ENCODE measurements at regions not wholly inside any gene's neighbourhood (a gene's known extent, or its start where the extent isn't known, plus 50 kb on each side); places are given as distances from the start of the nearest gene placed in this dataset.

GRCh38 chr1:181424786-181425403 is 58.4 kb upstream of the CACNA1E start (continued):
- TF ChIP-seq TCF7L2 (IDR thresholded peaks at IDR 0.05; ENCODE audit: borderline replicate concordance, extremely low read depth, insufficient read depth, insufficient read length) (no peak), MAX (IDR thresholded peaks at IDR 0.05) (no peak), JUND (IDR thresholded peaks at IDR 0.05) (no peak)

GRCh38 chr1:181425566-181425965 is 57.8 kb upstream of the CACNA1E start:
- CTCF ChIA-PET, result interaction anchor here (0.6 to 1.3 kb wide), 13 partner anchors 8 to 544 kb away, joined by 3 to 46 read pairs (median 4); no protein-coding TSS in a partner anchor
- H3K27me3 ChIP-seq (ENCODE audit: insufficient read depth, low read length), result no peaks in the 10 kb centered on the region; the same call in 1 of the 2 replicates
- RAD21 ChIA-PET (ENCODE audit: low non-redundant PET in 1 of 2, low total read pairs in 2 of 2, uncharacterized antibody in 2 of 2, unreplicated experiment in 2 of 2), result interaction anchor here (0.7 to 1.3 kb wide), 5 partner anchors 42 to 236 kb away, joined by 3 to 9 read pairs (median 5); no protein-coding TSS in a partner anchor
- no peaks in the 10 kb centered on the region for H3K36me3 ChIP-seq (ENCODE audit: control insufficient read depth in 1 of 2, insufficient read depth in 2 of 2, low read length in 2 of 2)
- no peaks in the 10 kb centered on the region for H4K20me1 ChIP-seq (ENCODE audit: insufficient read depth)
- DNase-seq (ENCODE audit: low read depth, low spot score) (no peak), ATAC-seq (no peak)
- no peak overlapping the region for H3K4me2 ChIP-seq (ENCODE audit: low read length)
- no TSS peak for BruUV-seq (replicated peaks)
- POLR2A ChIA-PET, result no interaction called here
- intact Hi-C loops (cut with micrococcal nuclease), result loop anchor here (1.0 to 10.0 kb wide), 4 partner anchors 193 to 911 kb away; no protein-coding TSS in a partner anchor
- H3K27ac ChIP-seq (ENCODE audit: low read depth, low read length), result no peak overlapping the region
- no peak overlapping the region for H2AFZ ChIP-seq (ENCODE audit: low read depth, low read length, poor library complexity, severe bottlenecking)
- no peaks in the 10 kb centered on the region for H3K9me3 ChIP-seq (ENCODE audit: control insufficient read depth in 1 of 2, insufficient read depth in 1 of 2, low read depth in 1 of 2, low read length in 2 of 2)
- H3K9me2 ChIP-seq (ENCODE audit: insufficient read depth), result no peaks in the 10 kb centered on the region
- H3K9ac ChIP-seq (ENCODE audit: low read length), result no peak overlapping the region
- peaks cover 0 to 4% of the 10 kb centered on the region in 2 experiments; a peak in 1 of 4 replicates for H3K4me1 ChIP-seq (ENCODE audit: control insufficient read depth in 1 of 2, insufficient read depth in 2 of 2, low read length in 2 of 2)
- H3K79me2 ChIP-seq (ENCODE audit: insufficient read depth, low read length), result no peaks in the 10 kb centered on the region
- no peak overlapping the region for H3K4me3 ChIP-seq (replicated peaks in 1 of 2; ENCODE audit: low read depth in 1 of 2, low read length in 2 of 2)
- TF ChIP-seq FOSL1 (IDR thresholded peaks at IDR 0.05; ENCODE audit: low read depth), result no peak
- TF ChIP-seq EZH2 (IDR thresholded peaks at IDR 0.05), result no peak
- TF ChIP-seq JUND (IDR thresholded peaks at IDR 0.05), result no peak
- TF ChIP-seq TCF7L2 (IDR thresholded peaks at IDR 0.05; ENCODE audit: borderline replicate concordance, extremely low read depth, insufficient read depth, insufficient read length), result no peak
- TF ChIP-seq RAD21 (IDR thresholded peaks at IDR 0.05; ENCODE audit: low read depth), result no peak
- TF ChIP-seq REST (IDR thresholded peaks at IDR 0.05; ENCODE audit: low read depth), result no peak
